IPS DF 6.9 (cell line): ENCODE measurements at regions not wholly inside any gene's neighbourhood (a gene's known extent, or its start where the extent isn't known, plus 50 kb on each side); places are given as distances from the start of the nearest gene placed in this dataset.

Experiments used
- DNase-seq: peaks from one replicate; pipeline ENCODE4 v3.0.0-alpha.2; 2013; ENCODE audit warnings: low read depth, low spot score
- H3K27ac ChIP-seq: one replicate; pipeline ENCODE4 v1.5.1; 2013; ENCODE audit warnings: low read length, control low read depth
- H3K27me3 ChIP-seq: 2 replicates; pipeline ENCODE4 v1.6.1; 2013; ENCODE audit warnings: mild to moderate bottlenecking, low read length; ENCODE audit not compliant: control insufficient read depth, insufficient read depth
- H3K36me3 ChIP-seq: 2 replicates; pipeline ENCODE4 v1.6.1; 2013; ENCODE audit warnings: low read length; ENCODE audit not compliant: control insufficient read depth, insufficient read depth
- H3K4me1 ChIP-seq: 2 replicates; pipeline ENCODE4 v1.6.1; 2013; ENCODE audit warnings: low read length; ENCODE audit not compliant: control insufficient read depth, insufficient read depth
- H3K4me3 ChIP-seq: 2 replicates; pipeline ENCODE4 v1.5.1; 2013; ENCODE audit warnings: mild to moderate bottlenecking, low read length
- H3K9me3 ChIP-seq: 2 replicates; pipeline ENCODE4 v1.6.1; 2013; ENCODE audit warnings: low read length, inconsistent platforms; ENCODE audit not compliant: control insufficient read depth, insufficient read depth
- WGBS: extraction: QIAGEN DNeasy Blood & Tissue Kit; methylation state at CpG from one replicate; pipeline ENCODE4 v1.1.7; 2013; ENCODE audit warnings: mixed read lengths, missing lambda C conversion rate; ENCODE audit not compliant: insufficient read length, insufficient coverage; 5-methylcytosine and 5-hydroxymethylcytosine counted together

DNA sequence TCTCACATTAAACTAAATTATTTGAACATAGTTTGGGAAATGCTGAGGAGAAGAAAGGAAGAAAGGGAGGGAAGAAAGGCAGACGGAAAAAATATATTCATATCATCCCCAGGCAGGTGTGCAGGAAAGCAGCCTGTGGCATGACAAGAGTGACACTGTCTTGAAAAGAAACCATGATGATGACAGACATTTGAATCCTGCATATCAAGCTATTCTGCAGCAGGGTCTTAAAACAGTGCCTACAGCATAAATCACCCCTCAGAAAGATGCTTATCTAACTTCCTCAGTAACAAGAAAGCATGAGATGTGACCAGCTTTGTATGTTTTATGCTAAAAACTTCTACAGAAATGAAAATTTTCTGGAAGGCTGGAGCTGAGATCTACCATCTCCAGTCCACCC is 144.5 kb upstream of the GRM7 start:
- no CpG with 5 or more reads among the region's 1 CpG for WGBS
- no peak for DNase-seq
- Histone ChIP-seq H3K27ac (no peak overlapping the region), H3K9me3 (no peaks in the 10 kb centered on the region; the same call in 1 of the 2 replicates), H3K36me3 (no peaks in the 10 kb centered on the region), H3K4me1 (no peaks in the 10 kb centered on the region), H3K27me3 (no peaks in the 10 kb centered on the region), H3K4me3 (no peak overlapping the region)

DNA sequence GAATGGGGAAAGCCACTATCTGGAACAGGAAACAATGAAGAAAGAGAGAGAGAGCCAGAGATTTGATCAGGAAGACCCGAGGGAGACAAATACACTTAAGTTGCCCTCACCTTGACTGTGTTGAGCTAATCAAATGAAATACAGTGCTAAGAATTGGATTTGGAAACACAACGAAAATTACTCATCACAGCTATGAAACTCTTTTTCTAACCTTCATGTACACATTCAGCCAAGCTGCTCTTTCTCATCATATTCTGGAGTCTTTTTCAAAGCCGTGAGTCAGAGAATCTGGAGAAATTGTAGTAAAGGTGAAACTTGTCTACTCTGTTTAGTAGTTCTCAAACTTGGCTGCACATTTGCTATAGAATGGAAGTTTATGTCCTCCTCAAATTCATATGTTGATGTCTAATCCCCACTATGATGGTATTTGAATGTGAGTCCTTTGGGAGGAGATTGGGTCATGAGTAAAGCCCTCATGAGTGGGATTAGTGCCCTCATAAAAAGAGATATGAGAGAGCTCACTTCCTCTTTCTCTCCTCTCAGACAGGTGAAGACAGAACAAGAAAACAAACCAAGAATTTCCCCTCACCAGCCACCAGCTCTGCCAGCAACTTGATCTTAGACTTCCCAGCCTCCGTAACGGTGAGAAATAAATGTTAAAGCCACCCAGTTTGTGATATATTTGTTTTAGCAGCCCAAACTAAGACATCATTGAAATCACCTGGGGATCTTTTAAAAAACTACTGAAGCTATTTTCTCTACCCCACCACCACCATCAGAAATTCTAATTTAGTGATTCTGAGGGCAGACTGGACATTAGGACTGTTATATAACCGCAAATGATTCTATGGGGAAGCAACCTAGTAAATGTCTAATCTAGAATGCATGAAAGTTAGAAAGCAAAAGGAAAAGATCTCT is 143.6 kb upstream of the GRM7 start:
- no peak overlapping the region for H3K27ac ChIP-seq
- no peaks in the 10 kb centered on the region for H3K36me3 ChIP-seq
- whole genome bisulfite sequencing, result no CpG with 5 or more reads among the region's 6 CpGs
- DNase-seq, result no peak
- no peaks in the 10 kb centered on the region; the same call in 1 of the 2 replicates for H3K9me3 ChIP-seq
- H3K4me3 ChIP-seq, result no peak overlapping the region
- H3K4me1 ChIP-seq, result no peaks in the 10 kb centered on the region
- H3K27me3 ChIP-seq, result no peaks in the 10 kb centered on the region

DNA sequence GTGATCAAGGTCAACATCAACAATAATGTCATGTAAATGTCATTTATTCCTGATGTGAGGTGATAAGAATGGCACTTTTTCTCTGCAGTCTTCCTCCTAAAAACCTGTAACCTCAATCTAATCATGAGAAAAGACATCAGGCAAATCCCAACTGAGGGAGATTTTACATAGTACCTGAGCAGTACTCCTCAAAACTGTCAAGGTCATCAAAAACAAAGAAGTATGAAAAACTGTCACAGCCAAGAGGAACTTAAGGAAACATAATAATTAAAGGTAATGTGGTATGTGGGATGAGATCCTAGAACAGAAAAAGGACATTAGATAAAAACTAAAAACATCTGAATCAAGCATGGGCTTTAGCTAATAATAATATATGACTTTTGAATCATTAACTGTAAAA is 140.9 kb upstream of the GRM7 start:
- no peaks in the 10 kb centered on the region for H3K4me1 ChIP-seq
- no peaks in the 10 kb centered on the region for H3K36me3 ChIP-seq
- H3K27ac ChIP-seq, result no peak overlapping the region

DNA sequence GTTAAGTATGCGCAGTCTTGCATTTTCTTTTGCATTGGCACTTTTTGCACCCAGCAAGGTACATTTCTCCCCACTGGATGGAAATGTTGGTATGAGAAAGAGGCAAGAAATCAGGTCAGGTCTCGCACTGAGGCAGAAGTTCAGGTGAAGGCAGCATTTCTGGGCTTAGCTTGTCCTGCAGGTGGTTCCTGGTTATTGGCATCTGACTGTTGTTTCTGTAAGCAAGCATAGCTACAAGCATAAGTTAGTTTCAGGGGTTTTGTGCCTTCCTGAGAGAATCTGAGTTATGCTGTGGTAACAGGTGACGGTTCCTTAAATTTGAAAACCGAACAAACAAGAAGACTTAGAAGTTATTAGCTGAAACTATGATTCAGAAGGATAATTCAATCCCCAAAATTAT is 139.4 kb upstream of the GRM7 start:
- Histone ChIP-seq H3K4me3 (no peak overlapping the region), H3K27ac (no peak overlapping the region), H3K36me3 (no peaks in the 10 kb centered on the region), H3K27me3 (no peaks in the 10 kb centered on the region), H3K9me3 (no peaks in the 10 kb centered on the region; the same call in 1 of the 2 replicates), H3K4me1 (no peaks in the 10 kb centered on the region)
- WGBS, result no CpG with 5 or more reads among the region's 4 CpGs
- no peak for DNase-seq

More for the DNA sequence above, 140.9 kb upstream of the GRM7 start:
- Histone ChIP-seq H3K27me3 (no peaks in the 10 kb centered on the region), H3K9me3 (no peaks in the 10 kb centered on the region; the same call in 1 of the 2 replicates), H3K4me3 (no peak overlapping the region)
- no peak for DNase-seq

DNA sequence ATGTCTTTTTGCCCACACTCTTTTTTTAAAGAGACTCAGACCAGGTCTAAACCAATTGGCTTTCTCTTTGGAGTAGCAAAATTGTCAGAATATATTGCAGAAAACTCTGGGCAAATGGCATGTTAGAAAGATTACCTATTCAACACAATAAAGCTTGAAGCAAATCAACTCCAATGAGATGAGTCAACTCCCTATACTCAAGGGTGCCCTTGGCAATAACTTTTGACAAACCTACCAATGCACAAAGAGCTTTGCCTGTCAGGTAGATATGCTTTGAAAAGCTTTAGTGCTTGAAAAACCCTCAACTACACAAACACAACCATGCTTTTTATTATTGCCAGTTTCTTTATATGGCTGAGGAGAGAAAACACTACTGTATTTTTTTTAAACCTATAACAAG is 137.7 kb upstream of the GRM7 start:
- Histone ChIP-seq H3K27me3 (no peaks in the 10 kb centered on the region), H3K4me3 (no peak overlapping the region), H3K36me3 (no peaks in the 10 kb centered on the region), H3K4me1 (no peaks in the 10 kb centered on the region), H3K27ac (no peak overlapping the region), H3K9me3 (no peaks in the 10 kb centered on the region; the same call in 1 of the 2 replicates)
- DNase-seq, result no peak

DNA sequence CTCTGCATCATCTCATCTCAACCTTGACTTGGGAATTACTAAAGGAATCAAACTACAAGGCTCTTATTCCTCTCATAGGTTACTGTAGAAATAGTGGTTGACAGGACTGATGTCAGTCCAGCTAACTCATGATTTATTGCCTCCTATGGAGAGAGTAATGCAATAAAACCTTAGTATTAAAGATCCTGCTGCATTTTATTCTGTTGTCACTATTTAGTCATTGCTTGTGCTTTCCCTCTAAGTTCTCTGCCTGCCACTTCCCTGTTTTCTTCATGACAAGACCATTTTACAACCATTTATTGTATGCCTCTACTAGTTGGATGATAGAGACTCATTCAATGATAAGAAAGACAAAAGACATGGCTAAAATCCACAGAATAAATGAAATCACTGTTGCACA is 134.1 kb upstream of the GRM7 start:
- no peaks in the 10 kb centered on the region for H3K9me3 ChIP-seq
- no peak for DNase-seq
- no peaks in the 10 kb centered on the region for H3K36me3 ChIP-seq
- H3K4me1 ChIP-seq, result no peaks in the 10 kb centered on the region
- no peaks in the 10 kb centered on the region for H3K27me3 ChIP-seq
- H3K4me3 ChIP-seq, result no peak overlapping the region
- H3K27ac ChIP-seq, result no peak overlapping the region

DNA sequence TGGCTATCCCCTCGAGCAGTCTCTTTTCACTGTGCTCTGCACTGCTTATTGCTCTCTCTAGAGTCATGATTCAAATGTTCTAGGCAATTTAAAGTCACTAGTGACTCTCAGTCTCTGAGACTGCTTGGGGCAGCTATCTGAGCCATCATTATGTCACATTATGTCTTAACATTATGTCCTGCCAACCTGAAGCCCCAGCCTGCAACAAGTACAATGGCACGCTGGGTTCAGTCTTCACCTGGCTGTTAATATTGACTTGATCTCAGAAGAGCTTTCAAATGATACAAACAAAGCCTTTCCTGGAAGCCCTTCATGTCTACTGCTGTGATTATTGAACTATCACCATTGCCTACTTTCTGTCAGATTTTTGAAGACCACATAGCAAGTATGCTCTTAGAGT is 128.1 kb upstream of the GRM7 start:
- no peaks in the 10 kb centered on the region for H3K4me1 ChIP-seq
- DNase-seq, result no peak
- H3K4me3 ChIP-seq, result no peak overlapping the region
- WGBS, result no CpG with 5 or more reads among the region's 2 CpGs
- peaks cover 3% of the 10 kb centered on the region; the same call in 1 of the 2 replicates for H3K9me3 ChIP-seq
- H3K27me3 ChIP-seq, result no peaks in the 10 kb centered on the region
- H3K27ac ChIP-seq, result no peak overlapping the region
- H3K36me3 ChIP-seq, result no peaks in the 10 kb centered on the region

DNA sequence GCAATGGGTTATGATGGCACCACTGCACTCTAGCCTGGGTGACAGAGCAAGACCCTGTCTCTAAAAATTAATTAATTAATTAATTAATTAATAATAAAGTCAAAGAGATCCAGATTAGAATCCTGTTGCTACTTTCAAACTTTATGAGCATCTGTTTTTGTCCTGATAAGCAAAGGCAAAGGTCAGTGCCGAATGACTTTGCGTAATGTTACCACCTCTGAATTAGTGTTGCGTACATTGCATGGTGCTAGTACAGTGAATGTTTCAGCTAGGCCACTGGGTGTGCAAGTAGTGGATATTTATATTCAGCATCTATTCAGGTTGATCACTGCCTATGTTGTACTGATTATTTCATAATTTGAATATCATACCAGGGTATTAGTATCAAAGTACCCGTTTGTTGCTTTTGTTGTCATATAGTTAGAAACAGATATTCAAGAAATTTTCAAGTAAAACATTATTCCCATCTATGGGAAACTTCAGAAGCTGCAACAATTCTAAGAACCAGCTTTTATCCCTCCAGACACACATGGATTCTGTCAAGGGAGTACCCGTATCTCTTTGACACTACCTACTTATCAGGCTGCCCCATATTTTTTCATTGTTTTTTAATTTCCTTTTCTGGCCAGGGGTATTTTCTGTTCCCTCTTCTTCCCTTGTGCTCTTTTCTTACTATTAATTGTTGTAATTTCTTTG is 127.1 kb upstream of the GRM7 start:
- H3K27me3 ChIP-seq, result no peaks in the 10 kb centered on the region
- H3K36me3 ChIP-seq, result no peaks in the 10 kb centered on the region
- no CpG with 5 or more reads among the region's 5 CpGs for WGBS
- H3K9me3 ChIP-seq, result peaks cover 3% of the 10 kb centered on the region; the same call in 1 of the 2 replicates
- DNase-seq, result no peak
- no peaks in the 10 kb centered on the region for H3K4me1 ChIP-seq
- no peak overlapping the region for H3K27ac ChIP-seq
- H3K4me3 ChIP-seq, result no peak overlapping the region

DNA sequence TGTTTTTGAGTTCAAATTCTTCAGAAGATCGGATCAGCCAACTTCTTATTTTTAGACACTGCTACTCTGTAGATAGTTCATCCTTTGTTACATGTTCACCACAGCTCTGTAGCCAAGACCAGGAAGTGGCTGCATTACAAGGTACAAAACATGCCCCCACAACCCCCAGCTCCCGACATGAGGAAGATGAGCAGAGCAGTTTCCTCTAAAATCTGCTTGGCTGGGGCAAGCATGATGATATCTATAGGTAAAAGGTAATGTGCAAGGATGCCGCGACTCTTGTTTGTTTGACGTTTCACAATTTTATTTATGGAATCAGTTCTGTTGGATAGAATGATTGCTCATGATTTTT is 126.5 kb upstream of the GRM7 start:
- H3K9me3 ChIP-seq, result peaks cover 3% of the 10 kb centered on the region; the same call in 1 of the 2 replicates
- no peak overlapping the region for H3K27ac ChIP-seq
- no peak overlapping the region for H3K4me3 ChIP-seq
- no peaks in the 10 kb centered on the region for H3K27me3 ChIP-seq
- no CpG with 5 or more reads among the region's 5 CpGs for WGBS
- H3K36me3 ChIP-seq, result no peaks in the 10 kb centered on the region
- H3K4me1 ChIP-seq, result no peaks in the 10 kb centered on the region
- DNase-seq, result no peak

DNA sequence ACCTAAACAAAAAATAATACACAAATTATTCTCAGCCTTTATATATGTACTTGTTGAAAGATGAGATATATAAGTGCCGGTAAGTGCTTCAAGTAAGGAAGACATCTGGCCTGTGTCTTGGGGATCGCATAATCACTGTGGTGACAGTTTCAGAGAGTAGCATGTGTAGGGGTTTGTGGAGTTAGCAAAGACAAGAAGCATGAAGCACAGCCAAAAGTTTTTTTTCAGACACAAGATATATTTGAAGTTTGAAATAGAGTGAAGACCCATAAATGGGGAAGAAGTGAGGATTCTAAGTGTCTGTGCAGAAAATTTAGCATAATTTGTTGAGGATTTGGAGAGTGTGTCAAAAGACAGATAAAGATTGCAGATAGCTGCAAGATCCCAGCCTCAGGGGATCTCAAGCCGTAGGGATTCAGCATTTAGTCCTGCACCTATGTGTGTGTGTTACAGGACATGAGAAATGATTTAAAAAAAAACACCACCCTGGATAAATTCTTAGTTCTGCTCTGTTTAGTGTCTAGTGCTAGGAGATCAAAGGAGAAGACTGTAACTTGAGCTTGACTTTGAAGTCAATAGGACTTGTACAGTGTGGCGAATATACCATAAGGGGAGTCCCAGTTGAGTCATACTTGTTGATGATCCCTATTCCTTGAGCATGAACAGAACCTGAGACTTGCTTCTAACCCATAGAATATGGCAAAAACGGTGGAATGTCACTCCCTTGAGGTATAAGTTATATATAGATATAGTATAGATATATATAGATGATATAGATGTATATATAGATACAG is 123.9 kb upstream of the GRM7 start:
- WGBS, result no CpG with 5 or more reads among the region's 5 CpGs
- Histone ChIP-seq H3K9me3 (peaks cover 3% of the 10 kb centered on the region; the same call in 1 of the 2 replicates), H3K27ac (no peak overlapping the region), H3K36me3 (no peaks in the 10 kb centered on the region), H3K4me1 (no peaks in the 10 kb centered on the region), H3K4me3 (no peak overlapping the region), H3K27me3 (no peaks in the 10 kb centered on the region)
- no peak for DNase-seq
